ENCODE measurements at regions not wholly inside any gene's neighbourhood (a gene's known extent, or its start where the extent isn't known, plus 50 kb on each side); places are given as distances from the start of the nearest gene placed in this dataset.

- TF ChIP-seq CTCF (conservative IDR thresholded peaks at IDR 0.05), result no peak
- no peak for TF ChIP-seq EZH2 (IDR thresholded peaks at IDR 0.05; ENCODE audit: low read depth)
Observed at GRCh38 chr6:50902260-50902659, 83.6 kb downstream of the TFAP2B start.
